GM18909 (cell line): ENCODE measurements at regions not wholly inside any gene's neighbourhood (a gene's known extent, or its start where the extent isn't known, plus 50 kb on each side); places are given as distances from the start of the nearest gene placed in this dataset.

Source experiments
- ATAC-seq: cut with Tn5 transposase; IDR thresholded peaks from one replicate; pipeline ENCODE4 v1.9.1; 2021; ENCODE audit warnings: mild to moderate bottlenecking; ENCODE audit not compliant: unreplicated experiment, poor library complexity

- ATAC-seq: no peak
These were observed 192.2 kb upstream of the FBXO11 start for GRCh38 chr2:48098539-48098938.

DNA sequence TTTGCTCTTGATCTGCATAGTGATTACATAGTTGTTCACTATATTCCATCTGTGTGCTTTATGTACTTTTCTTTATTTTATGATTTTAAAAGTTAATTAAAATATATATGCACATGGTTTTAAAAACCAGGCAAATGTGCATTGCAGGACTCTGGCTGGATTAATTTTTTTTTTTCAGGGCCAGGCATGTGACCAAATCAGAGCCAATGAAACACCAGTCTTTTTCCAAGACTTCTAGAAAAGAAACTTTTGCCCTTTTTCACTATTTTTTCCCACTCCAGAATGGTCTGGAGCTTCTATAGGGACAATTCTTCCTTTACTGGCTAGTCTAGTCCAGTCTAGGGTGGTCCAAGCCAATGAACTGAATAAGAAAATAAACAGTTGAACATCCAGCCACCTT lies 198.1 kb upstream of the FBXO11 start:
- no peak for ATAC-seq

- no peak for ATAC-seq
These were observed 199.6 kb upstream of the FBXO11 start for GRCh38 chr2:48105848-48106247.

DNA sequence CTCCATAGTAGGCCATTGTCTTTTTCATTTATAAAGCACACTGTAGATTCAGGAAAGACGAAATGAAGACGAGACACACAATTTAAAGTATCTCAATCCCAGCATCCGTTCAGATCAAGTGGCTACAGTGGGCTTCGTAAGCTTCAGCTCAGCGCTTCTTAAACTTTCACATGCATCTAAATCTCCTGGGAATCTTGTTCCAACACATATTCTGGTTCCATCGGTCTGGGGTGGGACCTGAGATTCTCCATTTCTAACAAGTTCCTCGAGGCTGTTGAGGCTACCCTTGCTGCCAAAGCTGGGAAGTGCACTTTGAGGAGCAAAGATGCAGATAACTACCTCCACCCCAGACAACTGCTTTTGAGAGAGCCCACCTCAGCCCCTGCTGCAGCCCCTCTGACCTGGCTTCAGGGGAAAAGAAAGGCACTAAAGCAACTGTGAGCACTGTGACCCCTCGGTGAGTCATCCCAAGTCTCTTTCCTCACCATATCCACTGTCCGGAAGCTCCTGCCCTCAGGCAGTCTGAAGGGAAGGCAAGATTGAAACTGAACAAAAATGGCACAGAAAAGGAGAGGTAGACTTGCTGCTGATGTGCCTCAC lies 201.1 kb upstream of the FBXO11 start:
- ATAC-seq: no peak

DNA sequence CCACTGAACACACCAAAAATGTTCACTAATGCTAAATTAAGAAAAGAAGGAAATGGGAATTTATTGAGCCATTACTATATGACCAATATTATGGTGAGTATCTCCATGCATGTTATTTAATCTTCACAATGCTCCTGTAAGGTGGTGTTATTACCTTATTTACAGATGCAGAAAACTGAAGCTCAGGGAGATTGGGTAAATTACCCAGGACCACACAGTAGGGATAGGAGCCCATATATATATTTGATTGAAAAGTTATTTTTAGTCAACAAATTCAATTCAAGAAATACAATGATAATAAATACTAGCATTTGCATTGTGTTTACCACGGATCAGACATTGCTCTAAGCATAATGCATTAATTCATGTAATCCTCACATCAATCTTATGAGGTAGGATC lies 202.2 kb upstream of the FBXO11 start:
- no peak for ATAC-seq

DNA sequence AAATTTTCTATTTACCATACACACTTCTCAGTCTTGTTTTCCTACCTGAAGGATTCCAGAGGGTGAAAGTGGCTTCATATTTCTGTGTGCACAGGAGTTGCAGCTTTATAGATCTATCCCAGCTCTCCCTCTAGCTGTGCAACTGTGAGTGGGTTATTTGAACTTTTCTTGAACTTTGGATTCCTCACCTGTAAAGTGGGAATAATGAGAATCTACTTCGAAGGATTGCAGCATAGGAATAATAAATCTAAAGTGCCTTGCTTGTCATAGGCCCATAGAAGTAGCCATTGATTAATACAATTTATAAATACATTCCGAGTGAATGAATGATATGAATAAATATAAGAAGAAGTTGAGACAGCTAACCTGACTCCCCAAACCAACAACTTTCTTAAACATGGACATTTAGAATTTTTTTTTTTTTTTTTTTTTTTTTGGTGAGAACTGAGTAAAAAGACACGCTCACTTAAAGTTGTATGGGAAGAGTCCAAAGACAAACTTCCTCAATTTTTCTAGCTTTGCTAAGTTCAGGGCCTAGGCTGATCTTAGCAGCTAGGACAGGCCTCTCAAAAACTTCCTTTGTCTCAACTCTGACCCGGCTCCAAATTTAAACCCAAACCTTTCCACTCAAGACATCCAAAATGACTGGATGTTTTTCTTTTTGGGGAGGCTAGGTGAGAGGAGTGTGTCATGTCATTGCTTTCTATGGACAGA lies 203.3 kb upstream of the FBXO11 start:
- ATAC-seq: no peak

- no peak for ATAC-seq
These were observed 204.0 kb upstream of the FOXN2 start for GRCh38 chr2:48110492-48110891.

- ATAC-seq: no peak
These were observed 201.4 kb upstream of the FOXN2 start for GRCh38 chr2:48112911-48113680.

- ATAC-seq: no peak
These were observed 200.7 kb upstream of the FOXN2 start for GRCh38 chr2:48113767-48114166.

DNA sequence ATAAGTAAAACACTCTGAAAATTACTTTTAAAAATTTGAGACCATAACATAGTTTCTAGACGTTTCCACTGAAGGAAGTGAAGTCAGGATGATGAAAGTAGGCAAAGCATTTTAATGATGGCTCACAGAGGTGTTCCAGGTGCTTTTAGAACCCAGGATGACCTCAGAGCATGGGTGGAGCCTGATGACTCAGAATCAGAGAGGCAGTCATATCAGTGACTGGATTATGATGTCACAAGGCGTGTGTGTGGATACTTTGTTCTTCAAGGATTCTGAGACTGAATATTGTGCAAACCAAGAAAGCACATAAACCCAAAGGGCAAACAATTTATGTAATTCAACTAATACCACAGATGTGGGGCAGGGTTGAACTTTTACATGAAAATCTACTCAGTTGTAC lies 200.2 kb upstream of the FOXN2 start:
- ATAC-seq: peak; percentile 47

DNA sequence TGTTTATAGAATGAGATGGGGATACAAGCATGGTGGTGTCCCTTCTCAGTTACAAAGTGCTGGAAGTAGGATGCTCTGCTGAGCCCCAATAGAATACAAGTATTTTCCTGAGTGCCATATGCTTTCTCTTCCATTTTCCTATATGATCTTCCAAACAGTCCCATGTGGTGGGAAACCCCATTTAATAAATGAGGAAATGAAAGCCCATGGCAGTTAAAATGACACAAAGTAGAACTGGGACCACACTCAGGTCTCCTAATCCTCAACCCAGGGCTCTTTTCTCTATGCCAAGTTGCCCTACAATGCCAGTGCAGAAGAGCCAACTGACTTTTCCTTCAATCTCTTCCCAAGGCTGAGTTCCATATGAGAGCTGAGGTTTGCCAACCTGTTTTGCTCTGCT lies 198.0 kb upstream of the FOXN2 start:
- ATAC-seq: no peak

GRCh38 chr2:48118895-48119294 lies 195.6 kb upstream of the FOXN2 start:
- ATAC-seq: no peak

DNA sequence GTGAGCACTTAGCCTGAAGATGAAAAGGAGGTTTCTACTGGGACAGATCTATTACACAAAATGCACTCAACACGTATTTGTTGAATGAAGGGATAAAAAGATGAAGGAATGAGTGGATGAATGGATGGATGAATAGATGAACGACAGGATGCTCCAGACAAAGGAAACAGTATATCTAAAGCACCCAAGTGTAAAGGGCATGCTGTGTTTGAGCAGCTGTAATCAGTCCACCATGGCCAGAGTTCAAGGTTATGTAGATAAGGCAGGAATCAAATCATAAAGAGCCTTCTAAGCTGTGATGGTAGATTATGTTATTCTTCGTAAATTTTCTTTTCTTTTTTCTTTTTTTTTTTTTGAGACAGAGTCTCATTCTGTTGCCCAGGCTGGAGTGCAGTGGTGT lies 194.4 kb upstream of the FOXN2 start:
- no peak for ATAC-seq

GRCh38 chr2:48120759-48121242 lies 193.7 kb upstream of the FOXN2 start:
- no peak for ATAC-seq

DNA sequence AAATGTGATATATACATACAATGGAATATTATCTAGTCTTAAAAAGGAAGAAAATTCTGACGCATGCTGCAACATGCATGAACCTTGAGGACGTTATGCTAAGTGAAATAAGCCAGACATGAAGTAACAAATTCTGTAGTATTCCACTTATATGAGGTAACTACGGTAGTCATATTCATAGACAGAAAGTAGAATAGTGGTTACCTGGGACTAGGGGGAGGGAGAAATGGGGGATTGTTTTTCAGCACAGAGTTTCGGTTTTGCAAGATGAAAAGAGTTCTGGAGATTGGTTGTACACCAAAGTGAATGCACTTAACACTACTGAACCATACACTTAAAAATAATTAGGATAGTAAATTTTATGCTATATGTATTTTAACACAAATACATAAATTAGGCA lies 192.3 kb upstream of the FOXN2 start:
- ATAC-seq: no peak

DNA sequence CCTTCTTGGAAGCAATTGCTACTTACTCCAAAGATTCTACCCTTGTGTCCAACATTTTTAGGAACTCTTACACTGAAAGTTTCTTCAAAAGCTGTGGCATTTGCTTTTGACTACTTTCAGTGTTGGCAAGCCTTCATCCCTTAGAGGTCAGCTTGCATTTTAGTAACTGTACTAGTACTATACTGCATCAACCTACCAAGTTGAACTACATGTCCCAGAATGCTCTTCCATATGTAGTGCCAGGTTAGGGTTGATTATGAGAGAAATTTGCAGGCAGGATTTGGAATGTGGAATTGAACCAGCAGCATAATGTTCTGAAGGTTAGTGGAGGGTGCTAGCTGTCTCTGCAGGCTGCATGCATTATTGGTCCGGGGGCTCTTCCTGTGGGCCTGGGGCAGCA lies 189.9 kb upstream of the FOXN2 start:
- no peak for ATAC-seq

GRCh38 chr2:48126162-48126561 lies 188.3 kb upstream of the FOXN2 start:
- no peak for ATAC-seq

- ATAC-seq: no peak
These were observed 186.8 kb upstream of the FOXN2 start for GRCh38 chr2:48127612-48128191.

- ATAC-seq: no peak
These were observed 185.1 kb upstream of the FOXN2 start for GRCh38 chr2:48129293-48129950.

DNA sequence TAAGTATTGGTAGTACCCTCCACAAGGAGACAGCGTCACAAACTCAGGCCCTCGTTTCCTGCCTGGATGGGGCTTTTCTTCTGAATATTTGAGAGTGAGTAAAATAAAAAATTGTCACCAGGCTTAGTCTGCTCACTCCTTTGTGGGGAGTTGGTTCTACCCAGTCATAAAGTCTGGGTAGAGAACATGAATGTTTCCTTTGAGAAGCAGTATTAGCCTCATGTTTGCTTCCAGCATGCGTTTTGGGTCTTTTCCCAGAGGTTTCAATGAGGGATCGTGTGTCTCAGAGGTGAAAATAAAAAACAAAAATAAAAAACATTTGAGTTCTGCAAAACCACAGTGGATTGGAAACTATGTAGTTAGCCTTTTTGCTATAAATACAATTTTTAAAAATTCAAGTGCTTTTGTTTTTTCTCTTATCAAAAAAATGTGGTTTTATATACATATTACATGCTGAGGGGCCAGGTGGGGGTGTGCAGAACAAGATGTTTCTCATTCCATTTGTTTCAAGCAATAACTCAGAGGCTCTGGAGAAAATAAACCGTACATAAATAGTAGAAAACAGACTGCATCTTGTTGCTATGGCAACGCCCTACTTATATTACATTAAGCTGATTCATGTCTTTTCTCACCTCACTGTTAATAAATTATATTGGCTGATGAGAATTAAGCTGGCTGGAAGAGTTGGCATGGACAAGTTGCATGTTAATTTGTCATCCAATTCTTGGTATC lies 182.8 kb upstream of the FOXN2 start:
- no peak for ATAC-seq
